Suppressor macrophage treated with lipopolysaccharide for 1 hour (primary cell): ENCODE measurements at regions not wholly inside any gene's neighbourhood (a gene's known extent, or its start where the extent isn't known, plus 50 kb on each side); places are given as distances from the start of the nearest gene placed in this dataset.

ENCODE experiments used
- DNase-seq, 3 donors: peaks; one replicate each; pipeline ENCODE4 v3.0.0-alpha.2; 2020 to 2022

DNA sequence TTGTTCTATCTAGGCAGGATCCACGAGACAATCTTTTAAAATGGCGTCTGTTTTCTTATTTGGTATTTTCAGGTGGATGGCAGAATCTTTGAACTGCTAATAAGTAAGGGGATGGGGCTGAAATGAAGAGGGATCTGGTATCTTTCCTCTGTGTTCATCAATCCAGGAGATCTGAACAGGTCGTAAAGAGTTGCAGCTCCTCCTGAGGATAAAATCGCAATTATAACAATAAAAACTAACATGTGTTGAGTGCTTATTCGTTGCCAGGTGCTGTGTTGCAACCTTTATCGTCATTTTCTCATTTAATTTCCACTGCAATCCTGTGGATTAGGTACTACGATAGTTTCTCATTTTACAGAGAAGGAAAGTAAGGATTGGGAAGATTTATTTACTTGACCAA lies 134.6 kb upstream of the DPYD start:
- DNase-seq: no peak

DNA sequence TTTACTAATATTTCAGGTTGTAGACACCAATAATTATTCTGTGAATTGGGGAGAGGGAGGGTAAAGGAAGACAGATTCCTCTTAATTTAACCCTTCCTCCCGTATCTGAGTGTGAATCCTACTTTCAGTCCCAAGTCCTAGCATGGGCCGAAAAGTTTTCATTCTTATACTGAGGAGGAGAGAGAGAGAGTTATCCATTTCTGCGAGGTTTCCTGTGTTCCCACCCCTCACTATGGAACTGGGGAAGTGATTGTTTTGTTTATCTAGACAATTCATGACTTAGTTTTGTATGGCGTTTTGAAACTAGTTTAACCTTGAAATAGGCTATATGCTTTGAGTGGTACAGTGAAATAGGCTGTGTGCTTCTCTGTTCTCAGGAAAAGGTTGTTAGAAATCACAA lies 134.0 kb upstream of the DPYD start:
- no peak for DNase-seq

DNA sequence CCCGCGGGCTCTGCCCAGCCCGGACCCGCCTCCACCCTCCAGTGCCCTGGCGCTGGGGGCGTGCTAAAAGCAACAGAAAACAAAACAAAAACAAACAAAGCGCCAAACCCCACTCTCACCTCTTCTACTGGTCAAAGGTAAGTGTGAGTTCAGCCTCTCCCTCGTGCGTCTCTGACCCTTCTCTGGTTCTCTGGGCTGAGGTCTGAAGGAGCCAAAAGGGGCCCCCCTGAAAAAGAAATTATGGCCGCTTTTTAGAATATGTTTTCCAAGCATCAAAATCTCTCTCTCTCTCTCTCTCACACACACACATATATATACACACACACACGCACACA lies 133.5 kb upstream of the DPYD start:
- no peak for DNase-seq

DNA sequence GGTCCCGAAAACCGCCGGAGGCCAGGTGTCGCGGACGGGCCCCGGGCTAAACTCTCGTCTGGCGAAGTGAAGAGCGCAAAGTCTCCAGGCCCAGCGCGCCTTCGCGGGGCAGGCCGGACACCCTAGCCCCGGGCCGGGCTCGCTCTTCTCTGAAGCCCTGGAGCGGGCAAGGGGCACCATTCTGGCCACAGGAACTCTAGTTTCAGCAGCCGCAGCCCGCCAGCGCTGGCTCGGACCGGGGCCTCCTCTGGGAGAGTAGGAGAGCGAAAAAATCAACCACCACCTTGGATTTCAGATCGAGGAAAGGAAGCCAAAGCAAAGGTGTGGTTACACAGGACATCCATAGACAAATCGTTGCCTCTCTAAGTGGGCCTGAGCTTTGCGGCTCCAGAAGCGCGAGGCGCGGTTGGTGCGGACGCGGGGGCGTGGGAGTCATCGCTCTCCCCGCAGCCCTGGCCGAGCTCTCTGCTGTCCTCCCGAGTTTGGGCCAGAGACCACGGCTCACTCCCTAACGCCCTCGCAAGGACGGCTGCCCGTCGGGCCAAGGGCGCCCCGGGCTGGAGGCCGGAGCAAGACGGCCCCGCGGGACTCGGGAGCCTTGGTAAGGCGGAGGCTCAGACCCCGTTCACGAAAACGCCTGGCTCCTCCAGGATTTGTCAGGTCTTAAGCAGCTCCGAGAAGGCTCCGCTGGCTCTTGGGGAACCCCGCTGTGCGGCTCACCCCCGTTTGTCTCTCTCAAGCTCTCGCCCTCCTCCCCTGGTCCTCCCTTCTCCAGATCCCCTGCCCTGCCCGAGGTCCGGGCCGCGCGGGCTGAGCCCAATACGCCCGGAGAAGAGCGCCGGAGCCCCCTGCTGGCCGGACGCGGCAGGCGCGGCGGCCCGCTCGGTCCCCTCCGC lies 132.9 kb upstream of the DPYD start:
- DNase-seq: peak; percentile 80 to 93 (median 85)

DNA sequence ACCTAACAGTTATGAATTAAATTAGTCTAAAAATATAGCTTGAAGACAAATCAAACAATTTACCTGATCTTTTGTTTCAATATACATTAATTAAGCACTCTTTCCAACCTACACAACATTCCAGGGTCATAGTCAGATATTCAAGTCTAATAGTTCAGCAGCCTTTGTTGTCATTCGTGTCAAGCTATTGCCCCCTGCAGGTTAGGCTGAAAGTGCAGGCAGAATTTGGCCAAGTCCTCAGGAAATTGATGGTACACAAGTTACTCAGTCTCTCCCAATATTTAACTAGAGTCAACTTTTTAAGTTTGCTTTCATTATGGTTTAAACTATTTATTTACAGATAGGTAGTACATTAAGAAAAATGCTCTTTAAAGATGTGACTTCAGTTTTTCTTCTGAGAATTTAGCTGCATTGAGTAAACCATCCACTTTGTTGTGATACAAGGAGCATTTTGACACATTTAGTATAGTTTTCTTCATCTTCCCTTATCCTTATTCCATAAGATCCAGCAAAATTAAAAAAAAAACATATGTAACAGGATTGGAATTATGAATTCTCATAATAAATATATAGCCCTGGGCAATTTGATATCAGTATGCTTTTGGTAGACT lies 130.3 kb upstream of the DPYD start:
- DNase-seq: peak; percentile 84 to 90 (median 86)

DNA sequence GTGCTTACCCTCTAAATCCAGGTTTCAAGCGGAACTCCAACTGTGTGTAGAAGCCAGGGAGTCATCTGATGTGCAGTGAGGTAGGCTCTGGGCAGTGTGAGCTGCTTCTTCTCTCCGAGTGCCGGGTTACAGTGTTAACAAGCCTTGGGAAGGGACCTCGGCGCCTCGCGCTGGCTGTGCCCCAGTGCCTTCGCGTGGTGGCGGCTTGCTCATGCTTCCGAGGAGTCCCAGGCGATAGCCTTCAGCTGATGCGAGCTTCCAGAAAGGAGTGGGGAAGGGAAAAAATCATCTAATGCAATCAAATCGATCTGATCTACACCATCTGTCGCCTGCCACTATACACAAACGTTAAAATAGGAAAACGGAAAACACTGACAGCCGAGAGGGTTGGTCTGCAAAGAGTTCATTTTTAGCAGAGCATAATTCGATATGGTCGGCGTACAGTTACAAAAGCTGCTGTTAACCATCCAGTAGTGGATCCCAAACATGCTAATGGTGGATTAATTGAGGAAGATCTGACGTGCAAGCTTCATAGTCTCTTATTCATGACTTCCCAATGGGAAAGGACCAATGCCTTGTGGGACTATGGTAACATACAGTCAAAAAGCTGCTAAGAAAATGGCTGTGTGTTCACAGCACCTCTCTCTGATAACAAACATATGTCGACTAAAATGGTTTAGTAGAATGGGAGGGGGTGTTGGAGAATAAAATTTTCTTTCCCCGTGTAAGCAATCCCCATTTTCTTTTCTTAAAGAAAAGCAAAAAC lies 128.7 kb upstream of the DPYD start:
- no peak for DNase-seq

DNA sequence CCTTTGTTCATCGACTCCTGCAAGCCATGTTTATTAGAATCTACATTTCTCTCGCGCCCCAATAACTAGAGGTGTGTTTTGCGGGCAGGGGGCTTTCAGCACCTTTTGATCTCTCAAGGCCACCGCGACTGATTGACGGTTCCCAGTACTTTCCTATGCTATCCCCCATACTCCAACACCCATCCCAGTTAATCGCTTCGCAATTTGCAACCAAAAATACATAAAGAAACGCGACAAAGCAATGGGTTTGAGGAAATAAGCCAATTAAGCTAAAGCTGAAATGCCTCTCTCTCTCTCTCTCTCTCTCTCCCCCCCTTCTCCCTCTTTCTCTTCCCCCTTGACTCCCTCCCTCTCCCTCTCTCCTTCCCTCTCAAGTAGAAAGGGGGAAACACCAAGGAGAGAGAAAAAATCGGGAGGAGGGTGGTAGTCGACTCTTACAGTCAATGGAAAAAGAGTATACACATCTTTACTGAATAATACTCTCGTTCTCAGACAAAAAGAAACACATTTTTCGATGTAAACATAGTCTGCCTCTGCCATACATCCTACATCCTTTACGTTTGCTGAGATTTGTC lies 128.0 kb upstream of the DPYD start:
- no peak for DNase-seq

DNA sequence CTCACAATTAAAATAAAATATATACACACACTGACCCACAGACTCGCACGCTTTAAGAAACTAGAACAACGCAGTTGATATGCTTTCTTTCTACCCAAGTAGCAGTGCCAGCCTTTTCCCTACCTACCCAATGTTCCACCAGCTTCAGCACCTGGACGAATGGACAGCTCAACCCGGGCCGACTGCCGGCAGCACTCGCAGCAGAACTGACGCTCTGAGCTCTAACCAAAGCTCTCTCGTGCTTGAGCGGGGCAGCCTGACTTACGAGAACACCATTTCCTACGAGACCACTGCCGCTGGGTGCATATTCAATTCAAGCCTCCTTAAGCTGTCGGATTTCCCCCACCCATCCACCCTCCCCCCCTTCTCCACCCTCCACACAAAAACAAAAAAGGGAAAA lies 127.4 kb upstream of the DPYD start:
- peak; percentile 76 to 86 (median 86) for DNase-seq

DNA sequence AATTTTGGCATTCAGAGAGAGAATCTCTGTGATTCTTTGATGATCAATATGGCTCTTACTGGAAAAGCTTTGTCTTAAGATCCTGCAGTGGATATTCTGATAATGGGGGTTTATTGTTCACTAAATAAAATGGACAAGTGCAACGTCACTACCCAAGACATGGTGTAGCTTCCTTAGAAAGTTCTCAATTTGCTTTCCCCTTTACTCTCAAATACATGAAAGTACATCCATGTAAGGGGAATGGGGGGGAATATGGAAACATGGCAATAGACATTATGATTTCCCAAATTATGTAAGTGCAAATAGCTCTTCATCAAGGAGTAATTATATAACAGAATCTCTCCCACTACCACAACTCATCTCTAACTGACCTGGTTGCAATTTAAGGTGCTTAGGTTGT lies 126.3 kb upstream of the DPYD start:
- no peak for DNase-seq

DNA sequence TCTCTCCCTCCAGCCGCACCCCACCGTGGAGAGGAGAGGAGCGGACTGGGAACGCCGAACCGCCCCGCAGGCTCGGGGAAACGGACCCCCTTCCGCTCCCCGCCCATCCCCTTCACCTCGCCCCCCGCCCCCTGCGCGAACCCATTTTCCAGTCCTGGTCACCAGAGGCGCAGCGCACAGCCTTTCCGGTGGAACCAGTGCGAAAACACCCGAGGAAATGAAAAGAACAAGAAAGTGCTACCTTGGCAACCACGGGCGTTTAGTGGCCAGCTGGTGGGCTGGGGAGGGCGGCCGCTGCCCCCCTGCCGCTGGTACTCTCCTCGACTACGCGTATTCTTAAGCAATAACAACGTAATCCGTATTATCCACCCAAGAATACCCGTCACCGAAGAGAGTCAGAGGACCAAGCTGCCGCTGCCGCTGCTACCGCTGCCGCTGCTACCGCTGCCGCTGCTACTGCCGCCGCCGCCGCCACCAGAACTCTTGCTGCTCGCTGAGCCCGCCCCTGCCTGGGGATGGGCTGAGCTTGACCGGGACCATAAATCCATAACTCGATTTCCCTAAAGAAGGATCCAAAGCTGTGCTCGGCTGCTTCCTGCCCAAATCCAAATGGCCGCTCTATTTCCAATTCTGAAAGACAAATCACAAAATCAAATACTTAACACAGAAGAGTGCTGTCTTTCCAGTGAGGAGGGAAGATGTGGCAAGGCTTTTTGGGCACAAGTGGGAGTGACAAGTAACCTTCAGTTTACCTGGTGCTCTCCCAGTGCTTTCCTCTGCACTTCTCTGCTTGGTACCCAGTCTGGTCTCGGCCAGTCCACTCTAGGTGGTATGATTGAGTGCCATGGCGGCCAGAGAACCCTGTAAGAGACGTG lies 125.2 kb upstream of the DPYD start:
- DNase-seq: peak; percentile 46 to 73 (median 55)

DNA sequence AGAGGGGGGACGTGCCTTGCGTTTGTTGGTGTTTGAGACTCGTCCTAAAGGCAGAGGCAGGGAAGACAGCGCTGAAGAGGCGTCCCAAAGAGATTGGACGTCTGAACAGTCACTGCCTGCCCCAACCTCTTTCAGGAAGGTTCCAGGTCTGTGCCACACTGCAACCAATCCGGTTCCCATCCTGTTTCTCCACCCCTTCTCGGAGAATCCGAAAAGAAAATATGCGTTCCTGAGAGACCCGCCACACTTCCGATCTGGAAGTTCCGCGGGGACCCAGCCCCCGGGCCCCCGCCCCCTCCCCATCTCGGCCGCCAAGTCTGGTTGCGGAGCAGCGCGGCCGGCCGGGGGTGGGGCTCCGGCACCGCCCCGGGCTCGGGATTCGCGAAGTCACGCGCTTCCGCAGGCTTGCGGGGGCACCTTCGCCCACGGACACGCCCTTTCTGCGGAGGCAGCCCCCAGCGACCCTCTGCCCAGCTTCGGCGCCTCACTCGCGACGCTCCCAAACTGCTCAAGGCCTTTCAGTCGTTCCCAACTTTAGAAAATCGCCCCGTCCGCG lies 124.5 kb upstream of the DPYD start:
- DNase-seq: peak; percentile 39 to 56 (median 42)

DNA sequence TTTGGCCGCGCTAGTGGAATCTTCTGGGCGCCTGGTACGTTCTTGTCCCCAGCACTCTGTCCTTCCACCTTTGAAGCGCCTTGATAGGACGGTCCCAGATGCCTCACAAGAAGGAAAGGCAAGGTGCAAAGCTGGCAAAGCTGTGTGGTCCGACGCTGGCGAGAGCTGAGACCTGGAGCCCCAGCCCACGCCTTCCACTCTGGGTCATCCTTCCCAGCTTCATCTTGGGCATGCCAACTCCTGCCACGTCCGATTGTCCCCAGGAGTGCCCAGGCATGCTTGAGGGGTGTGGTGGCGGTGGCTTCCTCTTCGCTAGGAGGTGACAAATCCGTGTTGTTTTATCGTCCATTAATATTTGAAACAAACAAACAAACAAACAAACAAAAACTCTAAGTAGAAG lies 123.9 kb upstream of the DPYD start:
- peak in 1 of 3 donors; percentile 26 for DNase-seq

DNA sequence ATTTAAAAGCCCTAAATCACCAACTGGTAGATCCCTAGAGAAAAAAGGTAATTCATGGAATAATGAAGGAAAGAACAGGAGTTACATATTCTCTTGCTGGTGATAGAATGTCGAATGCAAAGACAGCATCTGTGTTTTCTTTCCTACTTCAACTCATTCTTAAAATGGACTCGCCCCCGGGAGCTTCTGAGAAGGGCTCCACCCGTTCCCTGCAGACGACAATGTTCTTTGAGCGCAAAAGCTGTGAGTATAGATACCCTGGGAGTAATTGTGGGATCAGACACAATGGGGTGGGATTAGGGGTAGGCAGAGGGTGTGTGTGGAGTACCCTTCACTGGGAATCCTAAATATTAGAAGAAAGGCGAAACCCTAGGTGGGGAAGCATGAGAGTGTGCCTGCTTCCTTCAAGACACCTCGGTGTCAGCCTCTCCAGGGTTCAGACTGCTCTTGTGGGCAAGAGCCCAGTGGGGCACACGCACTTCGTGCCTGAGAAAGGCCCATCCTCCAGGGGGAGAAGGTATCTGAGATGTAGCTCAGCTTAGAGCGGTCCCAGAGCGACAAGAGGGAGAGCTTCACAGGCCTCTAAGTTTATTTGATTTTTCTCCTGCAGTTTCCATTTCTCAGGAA lies 123.3 kb upstream of the DPYD start:
- no peak for DNase-seq

DNA sequence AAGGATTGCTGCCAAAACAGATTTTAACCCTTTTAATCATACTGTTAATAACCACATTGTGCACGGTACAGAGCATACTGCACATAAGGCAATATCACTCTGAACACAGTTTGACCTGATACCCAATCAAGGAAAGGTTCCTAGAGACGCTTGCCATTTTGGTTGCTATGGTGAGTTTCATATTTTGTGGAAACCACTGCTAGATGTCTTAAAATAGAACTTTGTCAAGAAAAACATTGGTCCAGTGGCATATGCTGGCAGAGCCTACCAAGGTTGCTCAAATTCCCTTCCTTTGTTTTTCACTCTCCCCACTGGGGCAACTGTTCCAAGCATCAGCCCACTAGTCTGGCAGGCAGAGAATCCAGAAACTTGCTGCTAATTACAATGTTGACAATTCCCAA lies 114.8 kb upstream of the DPYD start:
- no peak for DNase-seq

DNA sequence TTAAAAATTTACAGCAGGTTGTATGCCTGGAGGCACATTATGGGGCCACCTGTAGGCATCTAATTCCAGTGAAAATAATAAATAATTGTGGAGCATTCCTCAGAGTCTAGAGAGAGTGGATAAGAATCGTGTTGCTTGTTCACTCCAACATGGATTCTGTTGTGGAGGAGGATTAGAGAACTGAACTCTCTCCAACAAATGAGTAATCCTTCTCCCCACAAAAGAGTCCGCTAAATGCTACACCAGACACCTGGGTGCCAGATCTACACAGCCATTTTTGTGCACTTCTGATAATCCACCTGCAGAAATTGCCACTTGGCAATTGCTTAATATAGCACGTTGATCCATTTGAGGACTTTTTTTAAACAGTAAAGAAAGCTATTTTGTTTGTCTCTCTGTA lies 113.7 kb upstream of the DPYD start:
- no peak for DNase-seq

DNA sequence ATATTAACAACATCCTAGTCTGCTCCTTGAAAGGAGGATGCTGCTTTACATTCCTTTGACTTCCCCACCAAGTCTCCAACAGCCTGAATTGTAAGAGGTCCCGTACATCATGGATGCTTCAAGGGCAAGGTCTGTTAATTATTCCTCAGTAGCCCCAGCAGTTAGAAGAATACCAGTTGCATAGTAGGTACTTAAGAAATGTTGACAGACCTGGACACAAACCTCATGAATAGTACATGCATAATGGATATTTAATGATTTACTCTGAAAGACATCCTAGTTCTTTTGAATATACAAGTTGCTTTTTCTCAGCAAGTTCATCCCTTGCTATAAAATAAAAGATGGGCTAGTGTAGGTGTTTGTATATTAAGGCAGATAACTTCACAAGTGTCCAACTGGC lies 112.1 kb upstream of the DPYD start:
- DNase-seq: no peak

DNA sequence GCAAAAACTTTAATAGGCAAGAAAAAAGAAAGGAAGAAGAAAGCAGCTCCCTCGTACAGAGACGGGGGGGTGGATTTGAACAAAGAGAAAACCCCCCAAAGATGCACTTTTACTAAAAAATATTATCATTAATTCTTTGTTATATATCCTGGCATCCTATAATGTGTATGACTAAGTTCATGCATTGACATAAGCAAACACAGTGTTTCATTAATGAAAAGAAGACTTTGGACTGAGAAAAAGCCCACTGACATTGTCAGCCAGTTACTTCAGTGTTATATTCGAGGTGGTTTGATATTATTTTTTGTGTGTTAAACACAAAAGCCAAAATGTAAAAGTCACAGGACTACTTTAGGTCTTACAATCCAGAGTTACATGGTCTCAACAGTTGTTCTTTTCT lies 110.1 kb upstream of the DPYD start:
- DNase-seq: no peak

DNA sequence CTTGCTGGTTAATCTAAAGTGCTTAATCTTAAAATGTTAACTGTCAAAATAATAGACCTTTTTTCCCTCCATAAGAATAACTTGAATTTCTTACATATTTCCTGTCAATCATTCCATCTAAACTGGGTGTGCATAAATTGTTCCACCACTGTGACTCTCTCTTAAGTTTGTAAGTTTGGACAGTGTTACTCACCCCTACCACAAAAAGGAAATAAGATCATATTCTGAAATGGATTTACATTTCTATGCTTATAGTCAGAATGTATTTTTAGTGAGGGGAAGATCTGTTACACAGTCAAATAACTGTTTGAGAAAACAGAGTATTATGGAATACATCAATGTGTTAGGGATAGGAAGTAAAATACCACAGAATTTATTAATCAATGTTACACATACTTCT lies 109.6 kb upstream of the DPYD start:
- peak in 1 of 3 donors; percentile 22 for DNase-seq

DNA sequence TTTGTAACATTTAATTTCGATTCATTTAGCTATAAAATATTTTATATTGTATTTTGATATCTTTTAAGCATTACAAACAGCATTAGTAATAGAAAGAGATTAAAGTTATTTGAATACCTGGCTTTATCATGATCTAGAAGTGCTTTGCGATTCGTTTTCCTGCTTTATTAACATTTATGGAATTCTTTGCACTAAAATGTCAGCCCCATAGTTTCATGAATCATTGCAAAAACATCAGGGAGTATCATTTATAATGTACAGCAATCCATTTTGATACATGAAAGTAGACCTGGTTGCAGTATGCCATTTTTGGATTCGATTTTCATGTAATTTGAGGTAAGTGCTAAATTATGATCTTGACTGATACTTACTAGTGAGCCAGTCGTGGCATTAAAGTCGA lies 108.0 kb upstream of the DPYD start:
- no peak for DNase-seq

DNA sequence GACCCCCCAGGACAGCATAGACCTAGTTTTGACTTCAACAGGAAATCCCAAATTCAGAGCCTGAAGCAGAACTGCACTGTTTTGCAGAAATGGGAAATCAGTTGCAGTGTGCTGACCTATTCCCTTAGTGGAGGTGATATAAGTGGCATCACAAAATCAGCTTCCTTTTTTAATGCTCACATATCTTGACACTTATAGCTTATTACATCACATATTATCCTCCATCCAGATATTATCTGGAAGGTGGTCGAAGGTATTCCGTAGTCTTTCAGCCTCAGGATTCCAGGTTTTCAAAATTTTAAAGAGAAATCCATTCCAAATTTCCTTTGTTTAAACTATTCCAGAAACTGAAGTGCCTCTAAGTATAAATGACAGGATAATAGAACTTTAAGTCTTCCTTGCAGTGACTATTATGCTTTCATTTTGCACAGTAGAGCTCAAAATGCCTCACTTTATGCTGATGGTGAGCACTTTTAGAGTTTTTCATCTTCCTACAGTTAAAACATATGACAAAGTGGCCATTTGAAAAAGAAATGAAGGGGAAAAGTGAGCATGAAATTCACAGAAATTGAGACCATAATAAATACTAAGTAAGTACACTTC lies 106.4 kb upstream of the DPYD start:
- no peak for DNase-seq

DNA sequence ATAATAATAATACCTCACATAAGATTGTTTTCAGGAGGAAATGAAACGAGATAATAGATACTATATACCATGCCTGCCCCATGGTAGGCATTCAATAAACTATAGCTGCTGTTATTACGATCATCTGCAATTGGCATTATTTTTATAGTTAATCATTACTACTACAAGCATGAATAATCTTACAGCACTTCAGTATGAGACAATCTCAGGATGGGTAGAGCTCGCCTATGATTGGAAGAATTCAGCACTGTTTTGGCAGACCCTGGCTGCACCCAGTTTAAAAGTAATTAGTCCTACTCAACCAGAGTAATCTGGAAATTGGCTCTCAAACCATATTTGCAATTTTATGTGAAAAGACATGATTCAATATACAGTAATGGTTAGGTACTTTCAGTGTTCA lies 105.0 kb upstream of the DPYD start:
- DNase-seq: no peak
